WTC11 (cell line): ENCODE measurements at regions not wholly inside any gene's neighbourhood (a gene's known extent, or its start where the extent isn't known, plus 50 kb on each side); places are given as distances from the start of the nearest gene placed in this dataset.

ENCODE experiments used
- ATF1 ChIP-seq: sonication (generic); formaldehyde crosslinking; IDR thresholded peaks from 2 replicates; pipeline ENCODE4 v1.8.1; 2023; ENCODE audit warnings: mild to moderate bottlenecking, moderate library complexity, missing genetic modification reagents
- CTCF ChIP-seq: fragments of 200-600 bp; IDR thresholded peaks from 2 replicates; pipeline ENCODE4 v1.8.0; 2022; ENCODE audit warnings: antibody characterized with exemption
- GABPB1 ChIP-seq: sonication (generic); formaldehyde crosslinking; IDR thresholded peaks from 2 replicates; pipeline ENCODE4 v1.8.1; 2023; ENCODE audit warnings: mild to moderate bottlenecking, missing genetic modification reagents
- JUN ChIP-seq: sonication (generic); formaldehyde crosslinking; IDR thresholded peaks from 2 replicates; pipeline ENCODE4 v1.8.0; 2023; ENCODE audit warnings: mild to moderate bottlenecking, missing genetic modification reagents
- SP1 ChIP-seq: sonication (generic); formaldehyde crosslinking; conservative IDR thresholded peaks from 2 replicates; pipeline ENCODE4 v1.8.1; 2022; ENCODE audit warnings: missing genetic modification reagents
- TCF7 ChIP-seq: sonication (generic); formaldehyde crosslinking; IDR thresholded peaks from 2 replicates; pipeline ENCODE4 v1.8.0; 2022; ENCODE audit warnings: mild to moderate bottlenecking, low read depth, missing genetic modification reagents, moderate library complexity
- USF2 ChIP-seq: sonication (generic); formaldehyde crosslinking; IDR thresholded peaks from 2 replicates; pipeline ENCODE4 v1.8.1; 2023; ENCODE audit warnings: mild to moderate bottlenecking, missing genetic modification reagents, moderate library complexity
- ZNF138 ChIP-seq: sonication (generic); formaldehyde crosslinking; conservative IDR thresholded peaks from 2 replicates; pipeline ENCODE4 v1.8.1; 2022; ENCODE audit warnings: mild to moderate bottlenecking, moderate library complexity, missing genetic modification reagents

GRCh38 chr2:53289309-53290006 lies 478.1 kb upstream of the CHAC2 start:
- no peak for TF ChIP-seq USF2 (CRISPR knock-in tag)
- TF ChIP-seq ATF1 (CRISPR knock-in tag), result no peak
- TF ChIP-seq JUN, result no peak
- no peak for TF ChIP-seq GABPB1 (CRISPR knock-in tag)
- no peak for TF ChIP-seq SP1
- TF ChIP-seq TCF7 (CRISPR knock-in tag), result no peak
- no peak for TF ChIP-seq CTCF
- no peak for TF ChIP-seq ZNF138 (CRISPR knock-in tag)
